Prostate gland (tissue), 2 donors: ENCODE measurements at regions not wholly inside any gene's neighbourhood (a gene's known extent, or its start where the extent isn't known, plus 50 kb on each side); places are given as distances from the start of the nearest gene placed in this dataset.

Experiments used
- CTCF ChIP-seq, 4 experiments: fragments of 200-600 bp in 2 of 4; fragments of 450-650 bp in 2 of 4; sonication (generic) in 2 of 4; IDR thresholded peaks; 1 replicate in 3 of 4; 2 replicates in 1 of 4; pipeline ENCODE4 v1.5.1; 2016 to 2019; ENCODE audit warnings: antibody characterized with exemption in 4 of 4, mild to moderate bottlenecking in 2 of 4, moderate library complexity in 2 of 4
- POLR2A ChIP-seq: fragments of 450-650 bp; IDR thresholded peaks from one replicate; pipeline ENCODE4 v1.6.1; 2016; ENCODE audit warnings: antibody characterized with exemption, mild to moderate bottlenecking
- POLR2AphosphoS5 ChIP-seq: sonication (generic); formaldehyde crosslinking; IDR thresholded peaks from one replicate; pipeline ENCODE4 v1.6.1; 2017; ENCODE audit warnings: antibody characterized with exemption

- no peak for TF ChIP-seq CTCF (IDR thresholded peaks at IDR 0.05)
- no peak for TF ChIP-seq POLR2A
- no peak for TF ChIP-seq POLR2AphosphoS5
Measured at GRCh38 chr4:126779436-126780166, 853.2 kb upstream of the INTU start.
